NCI-H1436 (cell line): ENCODE measurements at regions not wholly inside any gene's neighbourhood (a gene's known extent, or its start where the extent isn't known, plus 50 kb on each side); places are given as distances from the start of the nearest gene placed in this dataset.
"Not testable (repeated sequence)": the region's sequence is repeated elsewhere in the genome, so short reads cannot be mapped to it uniquely, and the experiment has no call there.

Experiments used
- DNase-seq: peaks from one replicate; lab custom pipeline; 2025; lab: John Stamatoyannopoulos, UW

DNA sequence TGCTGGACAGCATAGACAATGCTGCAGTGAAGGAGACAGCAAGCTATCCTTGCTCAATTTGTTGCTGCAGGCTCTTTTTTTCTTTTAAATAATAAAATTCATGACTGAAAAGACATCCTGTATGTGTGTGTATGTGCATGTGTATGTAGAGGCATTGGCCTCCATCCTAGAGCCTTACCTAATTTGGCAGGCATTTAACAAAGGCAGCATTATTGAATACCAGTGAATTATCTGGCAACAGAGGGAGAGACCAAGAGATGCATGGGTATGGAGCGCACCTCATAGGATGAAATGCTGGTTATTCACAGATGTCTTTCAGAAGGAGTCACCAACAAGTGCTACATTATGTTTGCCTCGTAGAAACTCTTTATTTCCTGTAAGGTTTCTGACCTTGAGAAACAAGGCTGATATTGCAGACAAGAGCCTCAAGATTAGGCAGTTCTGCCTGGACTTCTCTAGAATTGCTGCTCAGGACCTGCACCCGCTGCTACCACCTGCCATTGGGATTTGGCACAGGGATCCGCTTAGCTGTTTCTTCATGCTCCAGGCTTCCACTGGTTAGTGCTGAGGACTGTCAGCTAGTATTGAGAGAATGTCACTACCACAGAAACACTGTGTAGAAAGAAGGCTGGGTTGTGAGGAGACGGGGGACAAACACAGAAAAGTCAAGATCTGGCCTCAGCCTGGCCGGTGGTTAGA, 247.7 kb upstream of the RFX3 start:
- DNase-seq, result no peak

DNA sequence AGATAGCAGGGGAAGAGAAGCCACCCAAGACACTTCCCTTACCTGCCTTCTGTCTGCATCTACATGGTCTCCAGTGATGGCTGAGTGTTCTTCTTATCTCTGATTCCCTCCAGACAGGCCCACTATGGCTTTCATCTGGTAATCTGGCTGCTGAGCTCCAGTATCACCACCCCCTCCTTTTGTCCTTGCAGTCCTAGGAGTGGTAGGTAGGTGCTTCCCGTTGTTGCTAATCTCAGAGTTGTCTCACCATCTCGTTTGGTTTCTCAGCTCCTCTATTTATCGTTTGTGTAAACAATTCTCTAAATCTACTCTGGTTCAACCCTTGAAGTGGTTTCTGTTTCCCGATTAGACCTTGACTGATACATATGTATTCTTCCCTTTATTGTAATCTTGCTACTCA, 243.8 kb upstream of the RFX3 start:
- DNase-seq, result no peak

DNA sequence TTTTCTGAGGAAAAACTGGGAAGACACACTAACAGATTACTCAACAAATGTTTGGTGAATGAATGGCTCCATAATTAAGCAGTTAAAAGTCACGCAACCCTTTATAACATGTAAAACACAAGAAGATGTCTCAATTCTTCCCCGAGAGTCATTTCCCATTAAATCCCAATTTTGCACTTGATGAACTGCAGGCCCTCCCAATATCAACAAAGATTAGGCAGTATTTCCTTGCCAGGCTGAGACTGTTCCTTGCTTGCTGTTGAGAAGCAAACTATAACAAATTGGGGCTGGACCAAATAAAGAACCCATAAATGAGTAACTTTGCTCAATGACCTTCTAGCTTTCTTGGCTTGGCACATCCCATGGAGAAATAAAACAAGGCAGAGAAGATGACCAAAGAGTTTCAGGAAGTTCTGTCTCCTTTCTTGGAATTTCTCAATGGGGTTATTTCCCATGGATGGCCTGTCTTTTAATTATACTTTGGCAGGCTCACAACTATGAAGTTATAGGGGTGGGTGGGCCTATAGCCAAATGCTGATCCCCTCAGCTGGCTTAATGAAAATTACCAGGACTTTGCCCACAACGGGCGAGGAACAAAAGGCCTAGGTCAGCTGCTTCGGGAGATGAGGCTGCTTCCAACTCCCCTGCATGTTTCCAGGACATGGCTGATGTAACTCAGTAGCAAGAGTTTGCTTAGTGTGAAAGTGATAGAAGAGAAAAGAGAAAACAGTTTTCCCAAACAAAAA, 243.1 kb upstream of the RFX3 start:
- DNase-seq, result no peak

- no peak for DNase-seq
Observed at GRCh38 chr9:3768286-3768685, 242.5 kb upstream of the RFX3 start.

GRCh38 chr9:3762076-3762475, 236.3 kb upstream of the RFX3 start:
- no peak for DNase-seq

- DNase-seq, result no peak
Observed at GRCh38 chr9:3760031-3760430, 234.2 kb upstream of the RFX3 start.

DNA sequence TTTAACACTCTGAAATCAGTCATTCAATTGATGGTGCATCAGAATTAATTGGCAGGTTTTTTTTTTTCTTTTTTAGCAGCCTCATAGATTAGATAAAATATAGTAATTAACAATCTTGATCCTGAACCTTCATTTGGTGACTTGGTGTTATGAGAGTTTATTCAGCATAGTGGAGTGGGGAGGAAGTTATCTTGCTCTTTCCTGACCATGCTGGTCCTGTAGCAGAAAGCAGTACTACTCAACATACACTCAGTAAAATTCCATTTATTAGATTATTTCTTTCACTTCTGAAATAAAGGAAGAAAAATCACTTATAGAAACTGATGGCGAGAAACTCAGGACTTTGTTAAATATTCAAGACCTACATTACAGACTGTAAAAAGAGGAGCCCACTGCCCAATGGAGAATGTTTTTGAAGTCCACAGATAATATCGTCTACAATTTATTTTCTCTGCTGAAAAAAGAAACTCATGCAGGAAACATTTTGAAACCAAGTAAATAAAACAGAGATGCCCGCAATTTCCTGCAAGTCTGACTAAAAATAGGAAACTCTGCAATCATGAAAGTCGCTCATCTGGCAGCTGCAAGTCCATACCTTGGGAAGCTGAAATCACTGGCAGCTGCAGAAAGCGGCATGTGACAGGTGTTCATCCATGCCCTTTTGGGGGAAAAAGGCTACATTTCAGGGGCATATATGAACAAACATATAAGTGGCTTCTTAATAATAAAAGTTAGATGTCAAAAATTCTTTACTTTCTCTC, 233.2 kb upstream of the RFX3 start:
- DNase-seq, result no peak

GRCh38 chr9:3756071-3756470, 230.3 kb upstream of the RFX3 start:
- DNase-seq, result no peak

- DNase-seq, result no peak
Observed at GRCh38 chr9:3751125-3751758, 225.4 kb upstream of the RFX3 start.

- no peak for DNase-seq
Observed at GRCh38 chr9:3750321-3750720, 224.5 kb upstream of the RFX3 start.

DNA sequence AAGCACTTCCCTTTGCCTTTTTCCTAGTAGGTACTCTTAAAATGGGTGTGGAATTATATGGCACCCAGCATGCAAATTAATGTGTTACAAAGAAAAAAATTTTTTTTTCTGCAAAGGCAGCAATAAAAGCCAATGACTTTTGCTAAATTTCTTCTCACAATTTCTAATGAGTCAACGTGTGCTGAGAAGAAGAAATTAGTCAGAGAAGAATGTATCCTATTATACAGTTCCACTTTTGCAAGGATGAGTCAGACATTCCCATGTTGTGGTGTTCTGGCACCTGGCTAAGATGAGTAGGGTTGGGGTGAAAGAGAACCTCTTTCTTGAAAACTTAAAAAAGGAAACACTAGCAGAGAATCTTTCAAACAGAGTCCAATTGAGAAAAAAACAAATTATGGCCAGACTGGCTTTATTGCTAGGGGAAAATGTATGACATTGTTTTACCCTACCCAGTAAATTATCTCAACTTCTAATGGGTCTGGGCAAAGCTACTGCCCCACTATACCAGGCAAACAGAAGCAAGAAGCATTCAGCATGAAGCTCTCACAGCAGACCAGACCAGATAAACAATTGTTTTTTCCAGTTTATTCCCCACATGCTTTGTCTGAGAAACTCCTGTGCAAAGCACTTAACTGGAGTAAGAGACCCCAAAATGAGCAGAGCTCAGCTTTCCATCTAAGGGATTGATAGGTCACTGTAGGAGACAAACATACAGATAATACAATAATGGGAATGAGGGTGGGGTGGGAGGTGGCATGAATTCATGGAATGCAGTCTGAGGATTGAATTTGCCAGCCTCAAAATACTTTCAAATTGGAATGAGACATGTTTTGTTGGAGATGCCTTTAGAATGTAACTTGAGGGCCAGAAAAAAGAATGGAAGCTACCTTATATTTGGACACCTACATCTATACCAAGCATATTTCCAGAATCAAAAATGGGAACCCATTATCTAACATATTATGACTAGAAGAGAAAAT, 220.8 kb upstream of the RFX3 start:
- no peak for DNase-seq

- no peak for DNase-seq
Observed at GRCh38 chr9:3743901-3744413, 218.2 kb upstream of the RFX3 start.

- no peak for DNase-seq
Observed at GRCh38 chr9:3742586-3742985, 216.8 kb upstream of the RFX3 start.

DNA sequence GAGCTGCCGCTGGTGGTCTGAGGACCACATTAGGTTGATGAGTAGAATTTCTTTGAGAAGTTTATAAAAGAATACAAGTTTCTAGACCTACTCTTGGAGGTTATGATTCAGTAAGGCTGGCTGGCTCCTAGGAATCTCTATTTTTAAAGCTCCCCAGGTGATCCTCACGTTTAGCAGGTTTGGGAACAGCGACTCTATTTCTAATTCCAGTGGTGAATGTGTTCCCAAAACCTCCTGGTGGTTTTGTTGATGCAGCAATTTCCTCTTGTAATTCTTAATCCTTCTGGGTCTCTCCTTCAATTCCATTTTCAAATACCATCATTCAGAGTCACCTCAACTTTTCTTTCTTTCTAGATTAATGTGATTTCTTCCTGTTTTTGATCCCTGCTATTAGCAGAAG, 215.9 kb upstream of the RFX3 start:
- DNase-seq, result no peak

GRCh38 chr9:3740690-3741419, 215.1 kb upstream of the RFX3 start:
- DNase-seq, result no peak

GRCh38 chr9:3736161-3736560, 210.4 kb upstream of the RFX3 start:
- DNase-seq, result no peak

DNA sequence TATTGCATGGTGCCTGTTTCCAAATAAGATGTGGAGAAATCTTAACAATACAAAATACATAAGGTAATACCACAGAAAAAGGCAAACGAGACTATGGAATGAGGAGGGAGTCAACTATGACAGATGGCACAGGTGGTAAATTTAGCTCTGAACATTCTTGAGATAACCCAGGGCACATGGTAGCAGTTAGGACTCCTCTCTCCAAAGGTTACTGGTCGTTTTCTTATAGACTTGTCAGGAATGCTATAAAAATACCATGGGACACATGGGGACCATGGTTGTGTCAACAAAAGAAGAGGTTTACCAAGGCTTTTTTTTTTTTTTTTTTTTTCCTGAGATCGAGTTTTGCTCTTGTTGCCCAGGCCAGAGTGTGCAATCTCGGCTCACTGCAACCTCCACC, 209.4 kb upstream of the RFX3 start:
- no peak for DNase-seq

DNA sequence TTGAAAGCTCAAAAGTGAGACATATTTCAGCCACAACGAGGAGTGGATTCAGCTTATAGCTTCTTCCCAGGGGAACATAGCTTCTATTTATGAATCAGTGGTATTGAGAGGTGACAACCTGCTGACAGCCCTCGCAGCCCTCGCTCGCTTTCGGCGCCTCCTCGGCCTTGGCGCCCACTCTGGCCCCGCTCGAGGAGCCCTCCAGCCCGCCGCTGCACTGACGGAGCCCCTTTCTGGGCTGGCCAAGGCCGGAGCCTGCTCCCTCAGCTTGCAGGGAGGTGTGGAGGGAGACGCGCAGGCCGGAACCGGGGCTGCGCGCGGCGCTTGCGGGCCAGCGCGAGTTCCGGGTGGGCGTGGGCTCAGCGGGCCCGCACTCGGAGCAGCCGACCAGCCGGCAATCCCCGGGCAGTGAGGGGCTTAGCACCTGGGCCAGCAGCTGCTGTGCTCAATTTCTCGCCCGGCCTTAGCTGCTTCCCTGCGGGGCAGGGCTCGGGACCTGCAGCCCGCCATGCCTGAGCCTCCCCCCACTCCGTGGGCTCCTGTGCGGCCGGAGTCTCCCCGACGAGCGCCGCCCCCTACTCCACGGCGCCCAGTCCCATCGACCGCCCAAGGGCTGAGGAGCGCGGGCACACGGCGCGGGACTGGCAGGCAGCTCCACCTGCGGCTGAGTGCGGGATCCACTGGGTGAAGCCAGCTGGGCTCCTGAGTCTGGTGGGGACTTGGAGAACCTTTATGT, 207.9 kb upstream of the RFX3 start:
- DNase-seq, result not testable (repeated sequence)

DNA sequence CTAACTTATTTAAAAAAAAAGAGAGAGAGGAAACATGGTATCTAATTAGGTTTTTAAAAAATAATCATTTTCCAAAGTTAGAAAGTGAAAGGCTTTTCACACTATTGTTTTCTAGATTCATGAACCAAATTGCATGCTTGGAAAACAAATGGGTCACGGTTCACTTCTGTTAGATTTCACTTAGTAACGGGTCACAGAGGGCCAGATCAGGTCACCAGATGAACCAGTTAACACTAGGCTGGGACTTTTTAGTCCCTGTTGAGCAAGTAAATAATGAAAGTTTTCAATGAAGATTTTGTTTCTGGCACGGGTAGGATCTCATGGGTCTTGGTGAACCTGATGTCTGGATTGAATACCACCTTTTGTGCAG, 207.2 kb upstream of the RFX3 start:
- no peak for DNase-seq
